HG03135 (cell line): ENCODE measurements at regions not wholly inside any gene's neighbourhood (a gene's known extent, or its start where the extent isn't known, plus 50 kb on each side); places are given as distances from the start of the nearest gene placed in this dataset.

Experiments used
- ATAC-seq: cut with Tn5 transposase; IDR thresholded peaks from one replicate; pipeline ENCODE4 v1.9.1; 2021; ENCODE audit warnings: mild to moderate bottlenecking, moderate library complexity; ENCODE audit not compliant: unreplicated experiment

- ATAC-seq, result no peak
Measured at GRCh38 chr3:10695595-10696285, 120.3 kb upstream of the SLC6A11 start.

DNA sequence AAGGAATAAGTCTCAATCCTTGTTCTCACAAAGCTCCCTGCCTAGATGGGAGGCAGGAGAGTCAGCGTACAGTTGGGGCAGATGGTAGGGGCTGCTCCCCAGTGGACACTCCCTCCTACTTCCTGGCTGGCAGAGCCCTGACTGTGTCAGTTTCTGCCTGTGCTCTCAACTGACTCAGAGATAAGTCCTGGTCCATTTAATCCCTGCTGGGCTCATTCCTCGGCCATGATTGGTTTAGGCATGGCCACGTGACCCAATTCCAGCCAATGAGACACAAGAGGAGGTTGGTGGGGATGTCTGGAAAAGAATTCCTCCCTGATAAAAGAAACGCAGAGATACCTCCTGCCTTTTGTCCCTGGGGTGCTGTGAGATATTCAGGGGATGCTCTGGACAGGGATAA, 118.1 kb upstream of the SLC6A11 start:
- ATAC-seq, result no peak

GRCh38 chr3:10700821-10701220, 115.2 kb upstream of the SLC6A11 start:
- ATAC-seq, result no peak

GRCh38 chr3:10702961-10703740, 112.9 kb upstream of the SLC6A11 start:
- no peak for ATAC-seq

GRCh38 chr3:10703875-10704274, 112.2 kb upstream of the SLC6A11 start:
- no peak for ATAC-seq

- ATAC-seq, result no peak
Measured at GRCh38 chr3:10706156-10706739, 109.8 kb upstream of the SLC6A11 start.

GRCh38 chr3:10706740-10707399, 109.2 kb upstream of the SLC6A11 start:
- no peak for ATAC-seq

DNA sequence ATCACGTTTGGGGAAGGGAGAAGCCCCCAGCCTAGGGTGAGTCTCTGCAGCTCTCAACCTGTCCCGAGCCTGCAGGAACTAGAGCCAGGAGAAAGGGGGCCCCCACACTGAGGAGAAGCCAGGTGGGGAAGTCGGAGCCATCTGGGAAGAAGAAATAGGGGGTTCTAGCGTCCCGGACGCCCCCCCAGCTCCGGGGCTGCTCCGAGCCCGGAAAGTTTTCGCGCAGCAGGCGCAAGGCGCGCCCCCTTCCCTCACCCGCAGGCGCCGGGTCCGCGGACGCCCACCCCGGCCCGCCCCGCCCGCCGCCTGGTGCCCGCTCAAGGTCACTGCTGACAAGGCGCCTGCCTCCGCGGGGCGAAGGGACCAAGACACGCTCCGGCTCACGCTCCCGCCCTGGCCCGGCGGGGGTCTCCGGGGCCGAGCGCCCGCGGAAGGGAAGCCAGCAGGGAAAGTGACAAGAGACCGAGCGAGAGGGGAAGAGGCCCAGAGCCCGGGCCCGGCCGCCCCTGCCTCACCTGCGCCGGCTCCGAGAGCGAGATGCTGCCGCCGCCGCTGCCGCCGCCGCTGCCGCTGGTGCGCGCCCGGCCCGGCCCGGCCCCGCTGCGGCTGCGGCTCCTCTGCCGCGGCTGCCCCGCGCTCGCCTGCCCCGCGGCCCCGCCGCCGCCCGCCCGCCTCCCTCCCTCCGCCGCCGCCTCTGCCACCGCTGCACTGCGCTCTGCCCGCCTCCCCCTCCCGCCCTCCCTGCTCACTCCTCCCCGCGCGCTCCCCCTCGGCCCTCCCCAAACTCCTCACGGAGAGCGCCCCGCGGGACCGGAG, 108.4 kb upstream of the SLC6A11 start:
- no peak for ATAC-seq

DNA sequence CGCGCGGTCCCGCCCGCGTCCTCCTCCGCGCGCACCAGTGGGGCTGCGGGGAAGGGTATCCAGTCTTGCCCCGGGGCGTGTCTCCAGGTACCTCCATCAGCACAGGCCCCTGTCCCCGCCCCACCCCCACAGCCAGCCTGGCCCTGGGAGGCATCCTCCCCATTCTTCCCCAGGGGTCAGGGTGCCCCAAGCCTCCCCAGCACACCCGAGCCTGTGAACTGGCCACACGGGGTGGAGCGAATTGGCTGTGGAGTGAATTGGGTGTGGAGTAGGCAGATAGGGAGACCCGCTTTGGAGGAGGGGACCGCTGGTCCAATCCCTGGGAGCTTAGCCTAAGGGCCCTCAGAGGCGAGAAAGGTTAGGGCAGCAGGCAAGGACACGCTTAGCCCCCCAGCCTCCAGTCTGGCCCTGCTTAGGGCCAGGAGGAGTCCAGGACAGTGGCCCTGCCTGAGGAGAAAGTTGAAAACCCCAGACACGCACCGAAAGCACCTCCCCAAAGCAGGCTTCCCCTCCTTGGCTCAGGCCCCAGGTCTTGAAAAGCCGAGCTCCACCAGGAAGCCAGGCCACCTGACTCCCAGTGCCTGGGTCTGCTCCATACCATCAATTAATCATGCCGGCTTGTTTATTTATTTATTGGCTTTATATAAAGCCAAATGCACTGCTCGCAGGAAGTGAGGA, 107.7 kb upstream of the SLC6A11 start:
- no peak for ATAC-seq

GRCh38 chr3:10709110-10709781, 106.8 kb upstream of the SLC6A11 start:
- no peak for ATAC-seq

DNA sequence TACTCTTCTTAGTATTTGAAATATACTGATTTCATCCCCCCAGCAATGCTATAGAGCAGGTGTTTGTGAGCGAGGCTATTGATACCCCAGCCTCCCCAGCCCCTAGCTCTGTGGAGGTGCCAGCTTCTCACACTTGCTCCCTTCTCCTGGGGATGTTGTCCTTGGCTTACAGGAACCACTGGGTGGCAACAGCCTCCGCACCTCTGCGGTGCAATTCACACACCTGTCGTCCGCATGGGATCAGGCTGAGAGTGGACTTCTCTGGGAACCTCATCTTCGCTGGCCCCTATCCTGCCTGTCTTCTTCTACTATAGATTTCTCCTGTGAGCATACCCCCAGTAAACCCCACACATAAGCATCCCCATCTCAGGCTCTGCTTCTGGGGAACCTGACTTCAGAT, 103.9 kb upstream of the SLC6A11 start:
- ATAC-seq, result no peak

GRCh38 chr3:10713656-10714055, 102.4 kb upstream of the SLC6A11 start:
- no peak for ATAC-seq

DNA sequence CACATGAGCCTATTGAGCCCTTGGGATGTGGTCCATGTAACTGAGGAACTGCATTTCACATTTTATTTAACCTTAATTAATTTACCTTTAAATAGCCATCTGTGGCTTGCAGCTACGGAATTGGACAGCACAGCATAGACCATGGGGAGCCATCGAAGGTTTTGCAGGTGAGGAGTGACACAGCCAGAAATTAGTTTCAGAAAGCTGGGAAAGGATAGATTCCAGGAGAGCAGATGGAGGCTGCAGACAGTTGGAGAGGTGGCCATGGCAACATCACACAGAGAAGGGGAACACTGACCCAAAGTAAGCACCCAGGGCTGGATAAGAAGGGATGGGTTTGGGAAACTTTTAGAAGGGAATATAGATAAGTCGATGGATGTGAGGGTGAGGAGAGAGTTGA, 100.1 kb upstream of the SLC6A11 start:
- no peak for ATAC-seq

GRCh38 chr3:10716964-10717363, 99.1 kb upstream of the SLC6A11 start:
- no peak for ATAC-seq

DNA sequence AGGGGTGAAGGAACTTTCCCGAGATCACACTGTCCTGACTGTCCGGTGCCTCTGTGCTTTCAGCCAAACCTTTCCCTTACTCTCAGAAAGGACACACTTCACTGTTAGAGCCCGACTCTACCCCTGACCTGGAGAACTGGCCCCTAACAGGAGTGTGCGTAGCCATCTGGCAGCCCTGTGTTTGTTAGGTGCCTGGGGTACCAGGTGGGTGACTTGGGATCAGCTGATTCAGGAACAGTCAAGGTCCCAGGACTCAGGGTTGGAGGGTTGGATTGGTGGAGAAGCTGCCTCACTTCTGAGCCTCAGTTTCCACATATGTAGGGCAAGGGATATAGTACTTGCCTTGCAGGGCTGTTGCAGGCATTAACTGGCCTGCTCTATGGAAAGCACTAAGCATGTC, 98.3 kb upstream of the SLC6A11 start:
- ATAC-seq, result no peak

- no peak for ATAC-seq
Measured at GRCh38 chr3:10721101-10721500, 94.9 kb upstream of the SLC6A11 start.

DNA sequence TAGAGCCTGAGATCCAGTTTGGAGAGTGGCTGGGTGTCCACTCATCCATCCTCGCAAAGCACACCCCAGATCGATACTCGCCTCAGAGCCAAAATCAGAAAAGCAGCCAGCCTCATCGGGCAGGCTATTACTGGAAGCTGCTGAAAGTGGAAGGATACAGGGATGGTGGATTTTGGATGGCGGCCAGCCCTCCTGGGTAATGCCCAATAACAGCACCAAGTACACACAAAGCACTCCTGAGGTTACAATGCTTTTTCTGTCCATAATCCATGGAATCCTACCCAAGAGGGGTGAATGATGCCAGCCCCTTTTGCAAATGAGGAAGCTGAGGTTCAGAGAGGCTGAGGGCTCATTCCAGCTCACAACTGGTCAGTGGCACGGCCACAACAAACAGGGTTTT, 93.1 kb upstream of the SLC6A11 start:
- no peak for ATAC-seq

DNA sequence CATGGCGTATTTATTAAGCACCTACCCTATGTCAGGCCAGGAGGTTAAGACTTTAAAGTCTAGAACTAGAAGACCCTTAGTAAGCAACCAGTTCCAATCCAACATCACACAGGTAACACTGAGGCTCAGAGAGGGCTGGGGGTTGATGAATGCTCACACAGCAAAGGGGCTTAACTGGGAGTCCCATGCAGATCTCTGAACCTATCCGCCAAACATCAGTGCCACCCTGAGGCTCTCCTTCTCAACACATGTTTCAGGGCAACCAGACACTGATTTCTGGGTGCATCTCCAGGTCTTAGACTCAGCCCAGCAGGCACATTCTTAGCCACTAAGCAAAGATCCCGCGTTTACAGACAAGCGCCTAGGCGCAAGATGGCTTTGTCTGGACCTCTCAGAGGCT, 92.0 kb upstream of the SLC6A11 start:
- no peak for ATAC-seq

GRCh38 chr3:10725067-10725466, 91.0 kb upstream of the SLC6A11 start:
- no peak for ATAC-seq

DNA sequence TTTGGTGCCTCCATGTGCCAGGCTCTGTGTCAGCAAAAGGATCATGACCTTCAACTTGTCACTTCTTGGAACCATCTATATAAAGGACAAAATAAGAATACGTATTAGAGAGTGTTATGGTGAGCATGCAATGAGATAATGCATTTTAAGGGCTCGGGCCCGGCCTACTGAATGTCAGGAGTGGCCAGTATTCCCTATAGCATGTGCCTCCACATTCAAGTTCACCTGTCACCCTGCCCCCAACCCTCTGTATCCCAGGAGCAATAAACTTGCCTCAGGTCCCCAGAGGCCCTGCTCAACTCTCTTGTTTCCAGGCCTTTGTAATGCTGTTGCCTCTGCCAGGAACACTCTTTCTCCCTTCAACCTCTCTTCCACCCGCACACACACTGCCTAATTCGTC, 90.2 kb upstream of the SLC6A11 start:
- ATAC-seq, result no peak
